Panc1 (cell line): ENCODE measurements at regions not wholly inside any gene's neighbourhood (a gene's known extent, or its start where the extent isn't known, plus 50 kb on each side); places are given as distances from the start of the nearest gene placed in this dataset.

Experiments used
- CTCF ChIP-seq: fragments of 450-650 bp; IDR thresholded peaks from 2 replicates; pipeline ENCODE4 v1.5.1; 2017; ENCODE audit warnings: mild to moderate bottlenecking
- TCF7L2 ChIP-seq: IDR thresholded peaks from 2 replicates; pipeline ENCODE4 v1.6.1; 2011; ENCODE audit warnings: mild to moderate bottlenecking, low read depth, low read length, inconsistent platforms

DNA sequence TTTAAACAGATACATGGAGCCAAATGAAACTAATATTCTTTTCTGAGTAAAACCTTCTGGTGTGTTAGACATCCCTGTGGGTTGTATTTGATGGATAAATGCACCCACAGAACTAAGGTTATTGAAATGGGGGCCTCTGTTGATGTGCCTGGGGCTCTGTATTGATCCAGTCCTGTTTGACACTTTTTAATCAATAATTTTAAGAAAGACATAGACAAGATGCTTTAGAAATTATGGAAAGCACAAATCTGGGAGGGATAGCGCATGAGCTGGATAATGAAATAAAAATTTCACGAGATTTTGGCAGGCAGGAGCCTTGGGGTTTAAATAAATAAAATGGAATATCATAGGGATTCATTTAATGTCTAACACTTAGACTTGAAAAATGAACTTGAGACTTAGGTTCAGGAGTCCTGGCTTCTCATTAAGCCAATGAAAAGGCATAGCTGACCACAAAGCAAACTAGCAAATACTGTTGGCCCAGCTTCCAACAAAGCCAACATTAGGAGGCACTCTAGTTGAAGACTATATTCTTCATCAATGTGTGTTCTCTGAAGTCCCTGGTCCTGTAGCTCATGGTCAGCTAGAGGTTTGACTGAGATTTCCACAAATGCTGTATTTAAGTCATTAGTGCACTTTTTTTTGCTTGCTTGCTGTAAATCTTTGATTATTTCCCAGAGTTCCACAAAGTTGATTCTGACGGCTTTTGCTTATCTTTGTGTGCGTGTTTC is 64.2 kb upstream of the SH3RF3 start:
- TF ChIP-seq CTCF (no peak), TCF7L2 (no peak)
